HepG2 (cell line): ENCODE measurements at regions not wholly inside any gene's neighbourhood (a gene's known extent, or its start where the extent isn't known, plus 50 kb on each side); places are given as distances from the start of the nearest gene placed in this dataset.
"Not testable (repeated sequence)": the region's sequence is repeated elsewhere in the genome, so short reads cannot be mapped to it uniquely, and the experiment has no call there.

Source experiments
- ATAC-seq: fragments of 200-7000 bp; cut with Tn5 transposase; 3 replicates; pipeline ENCODE4 v1.9.1; 2020; ENCODE audit warnings: mild to moderate bottlenecking, moderate library complexity
- BruUV-seq: library from RNA; stranded (reverse); fragments of 400-500 nt; replicated peaks from 2 replicates; lab custom pipeline; 2021; lab: Mats Ljungman, UMichigan
- CTCF ChIA-PET: fragments of 300-600 bp; formaldehyde crosslinking; extraction: SDS; loops from one replicate; lab custom pipeline; 2021; ENCODE audit warnings: low total read pairs, inconsistent platforms, low intra/inter-chr PET ratio; lab: Yijun Ruan, JAX
- POLR2A ChIA-PET: fragments of 350-600 bp; sonication (Branson Sonifier 250); formaldehyde crosslinking; loops from one replicate; lab custom pipeline; 2020; ENCODE audit warnings: antibody characterized with exemption, inconsistent platforms; lab: Yijun Ruan, JAX
- DNase-seq: peaks from one replicate; pipeline ENCODE4 v3.0.0-alpha.2; 2015; ENCODE audit warnings: low spot score
- FAIRE-seq: peaks from 3 replicates; lab custom pipeline; 2011; peaks lifted over from hg19 to GRCh38; lab: Jason Lieb, UNC
- H2AFZ ChIP-seq: one replicate; pipeline ENCODE4 v1.6.1; 2011; ENCODE audit warnings: low read length, inconsistent platforms
- H3K27ac ChIP-seq: fragments of 300-600 bp; 3 replicates; pipeline ENCODE4 v1.8.0; 2011; ENCODE audit warnings: mixed run types, mild to moderate bottlenecking, mixed read lengths, low read length, inconsistent platforms; ENCODE audit not compliant: insufficient read depth; ENCODE audit errors: extremely low read length
- H3K27me3 ChIP-seq, 2 experiments: fragments of 200-600 bp in 1 of 2; 2 replicates in 1 of 2; 3 replicates in 1 of 2; pipeline versions ENCODE4 v1.6.0 to v1.8.0; 2011; ENCODE audit warnings: low read length in 2 of 2, mild to moderate bottlenecking in 2 of 2, moderate library complexity in 2 of 2, inconsistent platforms in 1 of 2; ENCODE audit not compliant: insufficient read depth in 2 of 2, control insufficient read depth in 1 of 2
- H3K36me3 ChIP-seq, 2 experiments: fragments of 200-600 bp in 1 of 2; replicated peaks in 1 of 2; 2 replicates in 1 of 2; 3 replicates in 1 of 2; pipeline versions ENCODE4 v1.5.1 to v1.8.0; 2011; ENCODE audit warnings: low read length in 2 of 2, inconsistent platforms in 1 of 2; ENCODE audit not compliant: insufficient read depth in 2 of 2, control insufficient read depth in 1 of 2
- H3K4me1 ChIP-seq: 2 replicates; pipeline ENCODE4 v1.5.1; 2012; ENCODE audit warnings: low read length, inconsistent platforms; ENCODE audit not compliant: insufficient read depth
- H3K4me2 ChIP-seq: 2 replicates; pipeline ENCODE4 v1.6.0; 2011; ENCODE audit warnings: low read depth, low read length, inconsistent platforms
- H3K4me3 ChIP-seq, 3 experiments: fragments of 200-600 bp in 1 of 3; sonication (generic), shearing (Covaris generic) in 1 of 3; replicated peaks in 1 of 3; 2 replicates each; pipeline ENCODE4 v1.5.1; 2011 to 2016; ENCODE audit warnings: low read length in 3 of 3, inconsistent platforms in 2 of 3, low read depth in 2 of 3, mild to moderate bottlenecking in 2 of 3, control low read depth in 1 of 3, mixed read lengths in 1 of 3; ENCODE audit not compliant: insufficient read depth in 1 of 3
- H3K79me2 ChIP-seq: one replicate; pipeline ENCODE4 v1.6.1; 2011; ENCODE audit warnings: low read length, inconsistent platforms; ENCODE audit not compliant: insufficient read depth
- H3K9ac ChIP-seq: 2 replicates; pipeline ENCODE4 v1.6.0; 2011; ENCODE audit warnings: mild to moderate bottlenecking, low read depth, low read length, inconsistent platforms; ENCODE audit not compliant: insufficient read depth
- H3K9me3 ChIP-seq: 2 replicates; pipeline ENCODE4 v1.5.1; 2012; ENCODE audit warnings: mild to moderate bottlenecking, low read length
- H4K20me1 ChIP-seq: 2 replicates; pipeline ENCODE4 v1.6.0; 2011; ENCODE audit warnings: inconsistent platforms, mild to moderate bottlenecking, low read length, moderate library complexity; ENCODE audit not compliant: insufficient read depth
- ARNT2 ChIP-seq: sonication (generic); formaldehyde crosslinking; IDR thresholded peaks from 2 replicates; pipeline ENCODE4 v1.8.0; 2022; ENCODE audit warnings: mild to moderate bottlenecking, low read depth, missing genetic modification reagents, moderate library complexity
- ATF1 ChIP-seq: IDR thresholded peaks from 2 replicates; pipeline ENCODE4 v1.6.1; 2016; ENCODE audit warnings: mild to moderate bottlenecking, control low read depth
- KAT8 ChIP-seq: IDR thresholded peaks from 2 replicates; pipeline ENCODE4 v1.6.1; 2016; ENCODE audit warnings: missing genetic modification reagents, missing compliant biosample characterization
- KLF6 ChIP-seq: IDR thresholded peaks from 2 replicates; pipeline ENCODE4 v1.8.0; 2016; ENCODE audit warnings: missing biosample characterization, missing genetic modification reagents
- NFYC ChIP-seq: IDR thresholded peaks from 2 replicates; pipeline ENCODE4 v1.6.1; 2016; ENCODE audit warnings: missing genetic modification reagents, missing compliant biosample characterization
- ZFP36L1 ChIP-seq: sonication (generic); formaldehyde crosslinking; IDR thresholded peaks from 2 replicates; pipeline ENCODE4 v1.8.0; 2022; ENCODE audit warnings: mild to moderate bottlenecking, missing genetic modification reagents, moderate library complexity
- ZNF20 ChIP-seq: sonication (generic); formaldehyde crosslinking; IDR thresholded peaks from 2 replicates; pipeline ENCODE4 v1.4.0; 2020; ENCODE audit warnings: mild to moderate bottlenecking, moderate library complexity, missing genetic modification reagents
- WGBS: methylation state at CpG from one replicate; pipeline ENCODE4 v1.1.6; 2017; ENCODE audit warnings: low lambda C conversion rate; 5-methylcytosine and 5-hydroxymethylcytosine counted together
- in situ Hi-C: cut with HindIII; loops from 2 replicates; pipeline ENCODE4 v1.10.0; 2017; ENCODE audit warnings: low pct_unique_long_range_greater_than_20kb; ENCODE audit not compliant: extremely low pct_ligation_motif_present
- intact Hi-C: fragments of 100-400 bp; cut with micrococcal nuclease; formaldehyde crosslinking; loops from one replicate; pipeline ENCODE4 v1.10.0; 2022; ENCODE audit not compliant: unreplicated experiment
- TF ChIP-seq, protein P1 (sequence below), 2 experiments: sonication (generic) in 1 of 2; formaldehyde crosslinking in 1 of 2; IDR thresholded peaks; 2 replicates each; pipeline versions ENCODE4 v1.6.1 to v1.9.0; 2014 to 2022; ENCODE audit warnings: antibody characterized with exemption in 1 of 2, borderline replicate concordance in 1 of 2, inconsistent platforms in 1 of 2, low read depth in 1 of 2, missing genetic modification reagents in 1 of 2

DNA sequence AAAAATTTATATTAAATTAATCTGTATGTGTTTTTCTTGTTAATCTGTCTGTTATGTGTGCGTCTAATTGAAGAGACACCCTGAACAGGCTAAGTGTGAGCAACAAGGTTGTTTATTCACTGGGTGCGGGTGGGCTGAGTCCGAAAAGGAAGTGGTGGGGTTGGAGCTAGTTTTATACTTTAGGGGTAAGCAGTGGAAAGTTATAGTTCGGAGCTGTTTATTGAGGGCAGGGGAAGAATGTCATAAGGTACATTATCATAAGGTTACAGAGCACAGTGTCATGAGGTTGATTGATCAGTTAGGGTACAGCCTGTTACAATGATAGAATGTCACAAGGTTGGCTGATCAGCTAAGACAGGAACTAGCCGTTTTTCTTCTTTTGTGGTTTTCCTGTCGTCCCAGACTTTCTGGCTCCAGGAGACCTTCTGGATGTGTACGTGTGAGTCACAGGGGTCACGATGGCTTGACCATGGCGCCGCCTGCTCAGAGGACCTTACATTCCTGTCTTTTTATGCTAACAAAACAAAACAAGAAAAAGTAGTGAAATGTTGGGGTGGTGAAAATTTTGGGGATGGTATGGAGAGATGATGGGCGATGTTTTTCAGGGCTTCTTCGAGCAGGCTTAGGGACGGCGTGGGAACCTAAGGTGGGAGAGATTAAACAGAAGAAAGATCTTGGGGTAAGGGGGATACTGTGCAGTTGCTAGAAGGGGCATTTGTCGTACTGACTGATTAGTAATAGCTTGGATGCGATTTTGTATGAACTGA, 754.0 kb upstream of the ADGRB3 start:
- ATAC-seq: no peak
- Histone ChIP-seq H3K9me3 (peaks cover 36% of the 10 kb centered on the region), H3K9ac (no peak overlapping the region), H3K4me1 (no peaks in the 10 kb centered on the region), H3K27ac (no peak overlapping the region), H4K20me1 (no peaks in the 10 kb centered on the region), H3K27me3 (no peaks in the 10 kb centered on the region), H2AFZ (no peak overlapping the region), H3K4me3 (no peak overlapping the region), H3K79me2 (no peaks in the 10 kb centered on the region), H3K4me2 (no peak overlapping the region), H3K36me3 (no peaks in the 10 kb centered on the region)
- DNase-seq: no peak
- no TSS peak for BruUV-seq
- intact Hi-C loops: no loop called here
- TF ChIP-seq KAT8: no peak
- no peak for TF ChIP-seq ARNT2
- TF ChIP-seq ZNF20 (CRISPR knock-in tag): no peak
- no peak for TF ChIP-seq KLF6 (CRISPR knock-in tag)
- TF ChIP-seq, protein P1, sequence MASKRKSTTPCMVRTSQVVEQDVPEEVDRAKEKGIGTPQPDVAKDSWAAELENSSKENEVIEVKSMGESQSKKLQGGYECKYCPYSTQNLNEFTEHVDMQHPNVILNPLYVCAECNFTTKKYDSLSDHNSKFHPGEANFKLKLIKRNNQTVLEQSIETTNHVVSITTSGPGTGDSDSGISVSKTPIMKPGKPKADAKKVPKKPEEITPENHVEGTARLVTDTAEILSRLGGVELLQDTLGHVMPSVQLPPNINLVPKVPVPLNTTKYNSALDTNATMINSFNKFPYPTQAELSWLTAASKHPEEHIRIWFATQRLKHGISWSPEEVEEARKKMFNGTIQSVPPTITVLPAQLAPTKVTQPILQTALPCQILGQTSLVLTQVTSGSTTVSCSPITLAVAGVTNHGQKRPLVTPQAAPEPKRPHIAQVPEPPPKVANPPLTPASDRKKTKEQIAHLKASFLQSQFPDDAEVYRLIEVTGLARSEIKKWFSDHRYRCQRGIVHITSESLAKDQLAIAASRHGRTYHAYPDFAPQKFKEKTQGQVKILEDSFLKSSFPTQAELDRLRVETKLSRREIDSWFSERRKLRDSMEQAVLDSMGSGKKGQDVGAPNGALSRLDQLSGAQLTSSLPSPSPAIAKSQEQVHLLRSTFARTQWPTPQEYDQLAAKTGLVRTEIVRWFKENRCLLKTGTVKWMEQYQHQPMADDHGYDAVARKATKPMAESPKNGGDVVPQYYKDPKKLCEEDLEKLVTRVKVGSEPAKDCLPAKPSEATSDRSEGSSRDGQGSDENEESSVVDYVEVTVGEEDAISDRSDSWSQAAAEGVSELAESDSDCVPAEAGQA (IDR thresholded peaks at IDR 0.05; ENCODE audit: low read depth): no peak
- TF ChIP-seq, protein P1 (CRISPR knock-in tag; IDR thresholded peaks at IDR 0.05; ENCODE audit: borderline replicate concordance): no peak
- TF ChIP-seq NFYC: no peak
- no peak for TF ChIP-seq ZFP36L1 (CRISPR knock-in tag)
- no peak for TF ChIP-seq ATF1 (CRISPR knock-in tag)
- POLR2A ChIA-PET: no interaction called here
- CTCF ChIA-PET: no interaction called here
- 34% methylated on average over 16 of the region's 16 CpGs for WGBS
- FAIRE-seq: no peak
- in situ Hi-C loops: no loop called here

DNA sequence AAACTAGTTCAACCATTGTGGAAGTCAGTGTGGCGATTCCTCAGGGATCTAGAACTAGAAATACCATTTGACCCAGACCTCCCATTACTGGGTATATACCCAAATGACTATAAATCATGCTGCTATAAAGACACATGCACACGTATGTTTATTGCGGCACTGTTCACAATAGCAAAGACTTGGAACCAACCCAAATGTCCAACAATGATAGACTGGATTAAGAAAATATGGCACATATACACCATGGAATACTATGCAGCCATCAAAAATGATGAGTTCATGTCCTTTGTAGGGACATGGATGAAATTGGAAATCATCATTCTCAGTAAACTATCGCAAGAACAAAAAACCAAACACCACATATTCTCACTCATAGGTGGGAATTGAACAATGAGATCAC, 754.7 kb upstream of the ADGRB3 start:
- FAIRE-seq, H3K27me3 ChIP-seq, H3K4me3 ChIP-seq, H3K4me2 ChIP-seq, BruUV-seq, in situ Hi-C loops, CTCF ChIA-PET, DNase-seq, ATAC-seq, intact Hi-C loops, H3K79me2 ChIP-seq, H4K20me1 ChIP-seq, H3K9ac ChIP-seq, H2AFZ ChIP-seq, H3K36me3 ChIP-seq, H3K27ac ChIP-seq, POLR2A ChIA-PET, H3K4me1 ChIP-seq: not testable (repeated sequence)
- 37% methylated on average over 4 of the region's 4 CpGs for WGBS
- peaks cover 28% of the 10 kb centered on the region for H3K9me3 ChIP-seq
